Breast epithelium (tissue), 3 donors: ENCODE measurements at regions not wholly inside any gene's neighbourhood (a gene's known extent, or its start where the extent isn't known, plus 50 kb on each side); places are given as distances from the start of the nearest gene placed in this dataset.
A peak's percentile ranks its signal among the peaks of the same experiment; 100 is the strongest.

Source experiments
- POLR2A ChIP-seq: fragments of 450-650 bp; IDR thresholded peaks from one replicate; pipeline ENCODE4 v1.6.1; 2016; ENCODE audit warnings: antibody characterized with exemption, mild to moderate bottlenecking, moderate library complexity
- TF ChIP-seq, protein P1 (sequence below), 3 donors: fragments of 450-650 bp; IDR thresholded peaks; one replicate each; pipeline ENCODE4 v1.5.1; 2016 to 2017; ENCODE audit warnings: antibody characterized with exemption in 3 of 3, mild to moderate bottlenecking in 3 of 3, moderate library complexity in 3 of 3

DNA sequence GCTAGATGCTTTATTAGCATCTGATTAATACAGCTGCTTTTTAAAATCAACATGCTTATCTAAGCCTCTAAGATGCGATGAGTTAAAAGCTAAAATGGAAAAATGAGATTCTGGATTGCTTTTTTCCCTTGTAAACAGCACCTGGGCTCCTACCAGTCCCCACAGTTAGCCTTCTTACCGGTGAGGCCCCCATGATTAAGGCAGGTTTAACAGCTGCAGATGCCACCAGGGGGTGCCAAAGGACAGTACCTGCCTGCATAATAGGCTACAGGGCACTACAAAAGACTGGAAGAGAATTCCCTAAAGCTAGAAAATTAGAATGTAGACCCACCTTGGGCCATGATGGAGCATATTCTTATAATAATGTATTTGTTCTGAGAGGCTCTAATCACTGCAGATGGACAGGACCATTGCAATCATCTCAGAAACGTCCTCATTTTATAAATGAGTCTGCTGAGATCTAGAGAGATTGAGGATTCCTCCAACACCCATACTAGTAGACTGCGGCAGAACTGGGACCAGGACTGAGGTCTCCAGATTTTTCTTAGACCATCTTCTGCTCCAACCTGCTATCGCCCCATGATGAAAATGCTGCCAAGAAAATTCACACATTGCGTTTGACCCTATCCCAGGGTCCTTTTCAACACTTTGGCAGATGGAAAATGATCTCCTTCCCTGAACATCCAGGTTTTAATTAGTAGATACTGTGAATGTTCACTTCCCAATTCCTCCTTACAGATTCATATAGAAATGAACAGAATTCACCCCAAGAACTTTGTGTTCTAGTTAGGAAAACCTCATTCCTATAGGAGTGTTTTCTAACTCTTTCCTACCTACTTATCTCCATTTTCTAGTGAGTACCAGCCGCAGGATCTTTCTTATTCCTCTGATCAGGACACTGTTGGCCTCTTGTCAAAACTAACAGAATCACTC is 148.8 kb downstream of the RPS12 start:
- TF ChIP-seq, protein P1, sequence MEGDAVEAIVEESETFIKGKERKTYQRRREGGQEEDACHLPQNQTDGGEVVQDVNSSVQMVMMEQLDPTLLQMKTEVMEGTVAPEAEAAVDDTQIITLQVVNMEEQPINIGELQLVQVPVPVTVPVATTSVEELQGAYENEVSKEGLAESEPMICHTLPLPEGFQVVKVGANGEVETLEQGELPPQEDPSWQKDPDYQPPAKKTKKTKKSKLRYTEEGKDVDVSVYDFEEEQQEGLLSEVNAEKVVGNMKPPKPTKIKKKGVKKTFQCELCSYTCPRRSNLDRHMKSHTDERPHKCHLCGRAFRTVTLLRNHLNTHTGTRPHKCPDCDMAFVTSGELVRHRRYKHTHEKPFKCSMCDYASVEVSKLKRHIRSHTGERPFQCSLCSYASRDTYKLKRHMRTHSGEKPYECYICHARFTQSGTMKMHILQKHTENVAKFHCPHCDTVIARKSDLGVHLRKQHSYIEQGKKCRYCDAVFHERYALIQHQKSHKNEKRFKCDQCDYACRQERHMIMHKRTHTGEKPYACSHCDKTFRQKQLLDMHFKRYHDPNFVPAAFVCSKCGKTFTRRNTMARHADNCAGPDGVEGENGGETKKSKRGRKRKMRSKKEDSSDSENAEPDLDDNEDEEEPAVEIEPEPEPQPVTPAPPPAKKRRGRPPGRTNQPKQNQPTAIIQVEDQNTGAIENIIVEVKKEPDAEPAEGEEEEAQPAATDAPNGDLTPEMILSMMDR (IDR thresholded peaks at IDR 0.05) = peak; percentile 27 to 60 (median 58)
- no peak for TF ChIP-seq POLR2A
